ENCODE measurements at regions not wholly inside any gene's neighbourhood (a gene's known extent, or its start where the extent isn't known, plus 50 kb on each side); places are given as distances from the start of the nearest gene placed in this dataset.

DNA sequence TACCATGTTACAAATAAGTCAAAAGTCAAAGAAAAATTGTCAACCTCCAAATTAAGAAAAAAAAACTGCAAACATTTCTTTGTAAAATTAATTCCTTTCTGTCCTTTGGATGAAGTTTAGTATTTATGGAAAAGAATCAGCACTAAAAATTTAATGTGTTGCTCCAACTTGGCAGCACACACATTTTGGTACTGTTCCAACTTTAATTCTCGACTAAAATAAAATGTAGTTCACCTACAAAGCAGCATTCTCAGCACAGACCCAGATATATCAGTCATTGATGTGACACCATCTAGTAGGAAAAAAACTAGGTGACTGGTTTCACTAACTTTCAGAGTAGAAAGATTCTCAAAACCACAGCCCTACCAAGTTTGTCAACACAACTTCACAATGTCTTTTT is 131.7 kb upstream of the ROBO2 start:
- DNase-seq (ENCODE audit: extremely low read depth, low read depth), result no peak
- TF ChIP-seq, protein P1, sequence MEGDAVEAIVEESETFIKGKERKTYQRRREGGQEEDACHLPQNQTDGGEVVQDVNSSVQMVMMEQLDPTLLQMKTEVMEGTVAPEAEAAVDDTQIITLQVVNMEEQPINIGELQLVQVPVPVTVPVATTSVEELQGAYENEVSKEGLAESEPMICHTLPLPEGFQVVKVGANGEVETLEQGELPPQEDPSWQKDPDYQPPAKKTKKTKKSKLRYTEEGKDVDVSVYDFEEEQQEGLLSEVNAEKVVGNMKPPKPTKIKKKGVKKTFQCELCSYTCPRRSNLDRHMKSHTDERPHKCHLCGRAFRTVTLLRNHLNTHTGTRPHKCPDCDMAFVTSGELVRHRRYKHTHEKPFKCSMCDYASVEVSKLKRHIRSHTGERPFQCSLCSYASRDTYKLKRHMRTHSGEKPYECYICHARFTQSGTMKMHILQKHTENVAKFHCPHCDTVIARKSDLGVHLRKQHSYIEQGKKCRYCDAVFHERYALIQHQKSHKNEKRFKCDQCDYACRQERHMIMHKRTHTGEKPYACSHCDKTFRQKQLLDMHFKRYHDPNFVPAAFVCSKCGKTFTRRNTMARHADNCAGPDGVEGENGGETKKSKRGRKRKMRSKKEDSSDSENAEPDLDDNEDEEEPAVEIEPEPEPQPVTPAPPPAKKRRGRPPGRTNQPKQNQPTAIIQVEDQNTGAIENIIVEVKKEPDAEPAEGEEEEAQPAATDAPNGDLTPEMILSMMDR (IDR thresholded peaks at IDR 0.05; ENCODE audit: low read depth, low read length), result no peak

GRCh38 chr3:76912841-76913383 is 127.0 kb upstream of the ROBO2 start:
- DNase-seq (ENCODE audit: extremely low read depth, low read depth), result no peak

GRCh38 chr3:76917436-76917835 is 122.5 kb upstream of the ROBO2 start:
- TF ChIP-seq, protein P1 (IDR thresholded peaks at IDR 0.05; ENCODE audit: low read depth, low read length), result no peak
- DNase-seq (ENCODE audit: extremely low read depth, low read depth), result no peak

More at GRCh38 chr3:76912841-76913383, 127.0 kb upstream of the ROBO2 start:
- TF ChIP-seq, protein P1 (IDR thresholded peaks at IDR 0.05; ENCODE audit: low read depth, low read length), result no peak

- TF ChIP-seq, protein P1 (IDR thresholded peaks at IDR 0.05; ENCODE audit: low read depth, low read length), result no peak
- no peak for DNase-seq (ENCODE audit: extremely low read depth, low read depth)
Observed at GRCh38 chr3:76920511-76920910, 119.4 kb upstream of the ROBO2 start.

GRCh38 chr3:76923485-76923884 is 116.4 kb upstream of the ROBO2 start:
- TF ChIP-seq, protein P1 (IDR thresholded peaks at IDR 0.05; ENCODE audit: low read depth, low read length), result no peak
- DNase-seq (ENCODE audit: extremely low read depth, low read depth), result no peak

GRCh38 chr3:76930712-76931111 is 109.2 kb upstream of the ROBO2 start:
- DNase-seq (ENCODE audit: extremely low read depth, low read depth), result no peak
- TF ChIP-seq, protein P1 (IDR thresholded peaks at IDR 0.05; ENCODE audit: low read depth, low read length), result no peak

GRCh38 chr3:76933245-76933644 is 106.7 kb upstream of the ROBO2 start:
- TF ChIP-seq, protein P1 (IDR thresholded peaks at IDR 0.05; ENCODE audit: low read depth, low read length), result no peak
- no peak for DNase-seq (ENCODE audit: extremely low read depth, low read depth)

Measured in AG09319 (cell line).